Right renal cortex interstitium (tissue), 3 donors: ENCODE measurements at regions not wholly inside any gene's neighbourhood (a gene's known extent, or its start where the extent isn't known, plus 50 kb on each side); places are given as distances from the start of the nearest gene placed in this dataset.

Source experiments
- DNase-seq, 3 donors: peaks; one replicate each; pipeline ENCODE4 v3.0.0-alpha.2; 2013; ENCODE audit warnings: low read depth in 3 of 3, low spot score in 2 of 3

GRCh38 chr16:27736431-27736830, 186.5 kb downstream of the KATNIP start:
- no peak for DNase-seq

GRCh38 chr16:27737513-27737912, 187.6 kb downstream of the KATNIP start:
- DNase-seq: no peak
